HG03039 (cell line): ENCODE measurements at regions not wholly inside any gene's neighbourhood (a gene's known extent, or its start where the extent isn't known, plus 50 kb on each side); places are given as distances from the start of the nearest gene placed in this dataset.

Experiments used
- ATAC-seq: cut with Tn5 transposase; IDR thresholded peaks from one replicate; pipeline ENCODE4 v1.9.1; 2021; ENCODE audit warnings: mild to moderate bottlenecking, moderate library complexity; ENCODE audit not compliant: unreplicated experiment

GRCh38 chr3:30290479-30290878 is 315.9 kb upstream of the TGFBR2 start:
- ATAC-seq = no peak

GRCh38 chr3:30292192-30292893 is 314.1 kb upstream of the TGFBR2 start:
- ATAC-seq = no peak

- no peak for ATAC-seq
Measured at GRCh38 chr3:30293621-30294240, 312.7 kb upstream of the TGFBR2 start.

- no peak for ATAC-seq
Measured at GRCh38 chr3:30294241-30294667, 312.1 kb upstream of the TGFBR2 start.

- ATAC-seq = no peak
Measured at GRCh38 chr3:30297112-30297511, 309.3 kb upstream of the TGFBR2 start.

- ATAC-seq = no peak
Measured at GRCh38 chr3:30299674-30300385, 306.6 kb upstream of the TGFBR2 start.

- ATAC-seq = no peak
Measured at GRCh38 chr3:30300809-30301208, 305.6 kb upstream of the TGFBR2 start.

- no peak for ATAC-seq
Measured at GRCh38 chr3:30302027-30302426, 304.4 kb upstream of the TGFBR2 start.

- no peak for ATAC-seq
Measured at GRCh38 chr3:30303770-30304169, 302.6 kb upstream of the TGFBR2 start.

- no peak for ATAC-seq
Measured at GRCh38 chr3:30305021-30305420, 301.4 kb upstream of the TGFBR2 start.

GRCh38 chr3:30306896-30307295 is 299.5 kb upstream of the TGFBR2 start:
- ATAC-seq = no peak

- no peak for ATAC-seq
Measured at GRCh38 chr3:30307372-30307950, 298.9 kb upstream of the TGFBR2 start.

- no peak for ATAC-seq
Measured at GRCh38 chr3:30308131-30308530, 298.3 kb upstream of the TGFBR2 start.

- ATAC-seq = no peak
Measured at GRCh38 chr3:30309961-30310954, 296.1 kb upstream of the TGFBR2 start.

GRCh38 chr3:30311781-30312180 is 294.6 kb upstream of the TGFBR2 start:
- no peak for ATAC-seq

GRCh38 chr3:30313840-30314239 is 292.6 kb upstream of the TGFBR2 start:
- ATAC-seq = no peak

GRCh38 chr3:30314757-30315325 is 291.6 kb upstream of the TGFBR2 start:
- no peak for ATAC-seq

- no peak for ATAC-seq
Measured at GRCh38 chr3:30315447-30315846, 291.0 kb upstream of the TGFBR2 start.

- no peak for ATAC-seq
Measured at GRCh38 chr3:30317561-30317960, 288.8 kb upstream of the TGFBR2 start.

GRCh38 chr3:30318110-30318509 is 288.3 kb upstream of the TGFBR2 start:
- ATAC-seq = no peak
